ENCODE measurements at regions not wholly inside any gene's neighbourhood (a gene's known extent, or its start where the extent isn't known, plus 50 kb on each side); places are given as distances from the start of the nearest gene placed in this dataset.

GRCh38 chr9:31119890-31120454 is 1264.5 kb upstream of the ACO1 start:
- TF ChIP-seq CTCF (IDR thresholded peaks at IDR 0.05; ENCODE audit: low read length, missing control alignments) = peak; percentile 74
- DNase-seq (ENCODE audit: low read depth) = peak; percentile 72
- no peak overlapping the region for H3K4me3 ChIP-seq (replicated peaks; ENCODE audit: low read depth, low read length)

GRCh38 chr9:31124389-31124788 is 1260.1 kb upstream of the ACO1 start:
- no peak for TF ChIP-seq CTCF (IDR thresholded peaks at IDR 0.05; ENCODE audit: low read length, missing control alignments)
- H3K4me3 ChIP-seq (replicated peaks; ENCODE audit: low read depth, low read length) = no peak overlapping the region
- no peak for DNase-seq (ENCODE audit: low read depth)

- DNase-seq (ENCODE audit: low read depth) = peak; percentile 41
- no peak for TF ChIP-seq CTCF (IDR thresholded peaks at IDR 0.05; ENCODE audit: low read length, missing control alignments)
- H3K4me3 ChIP-seq (replicated peaks; ENCODE audit: low read depth, low read length) = no peak overlapping the region
These were observed 1248.9 kb upstream of the ACO1 start for GRCh38 chr9:31135567-31135966.

- no peak for DNase-seq (ENCODE audit: low read depth)
- H3K4me3 ChIP-seq (replicated peaks; ENCODE audit: low read depth, low read length) = no peak overlapping the region
- TF ChIP-seq CTCF (IDR thresholded peaks at IDR 0.05; ENCODE audit: low read length, missing control alignments) = no peak
These were observed 1247.9 kb upstream of the ACO1 start for GRCh38 chr9:31136524-31136923.

GRCh38 chr9:31137176-31138160 is 1247.0 kb upstream of the ACO1 start:
- no peak overlapping the region for H3K4me3 ChIP-seq (replicated peaks; ENCODE audit: low read depth, low read length)
- DNase-seq (ENCODE audit: low read depth) = peak; percentile 96
- TF ChIP-seq CTCF (IDR thresholded peaks at IDR 0.05; ENCODE audit: low read length, missing control alignments) = no peak

- peak; percentile 50 for TF ChIP-seq CTCF (IDR thresholded peaks at IDR 0.05; ENCODE audit: low read length, missing control alignments)
- no peak overlapping the region for H3K4me3 ChIP-seq (replicated peaks; ENCODE audit: low read depth, low read length)
- DNase-seq (ENCODE audit: low read depth) = peak; percentile 55
These were observed 1244.1 kb upstream of the ACO1 start for GRCh38 chr9:31140316-31140715.

All from fibroblast of pulmonary artery (primary cell).